PC-9 (cell line): ENCODE measurements at regions not wholly inside any gene's neighbourhood (a gene's known extent, or its start where the extent isn't known, plus 50 kb on each side); places are given as distances from the start of the nearest gene placed in this dataset.

Experiments used
- BruUV-seq: library from RNA; stranded (reverse); fragments of 400-500 nt; replicated peaks from 2 replicates; lab custom pipeline; 2021; lab: Mats Ljungman, UMichigan
- CTCF ChIA-PET: fragments of 300-600 bp; sonication (Branson Sonifier 250); formaldehyde crosslinking; loops from one replicate; lab custom pipeline; 2022; ENCODE audit warnings: antibody characterized with exemption; lab: Charles Lee
- POLR2A ChIA-PET: fragments of 300-600 bp; sonication (Branson Sonifier 250); formaldehyde crosslinking; loops from one replicate; lab custom pipeline; 2022; ENCODE audit warnings: antibody characterized with exemption; ENCODE audit not compliant: unreplicated experiment; lab: Charles Lee
- DNase-seq, 2 experiments: peaks; one replicate each; pipeline versions ENCODE4 v3.0.0 to v3.0.0-alpha.2; 2015 to 2022; ENCODE audit warnings: mixed read lengths in 1 of 2
- H2AFZ ChIP-seq: fragments of 200-600 bp; sonication (generic); 2 replicates; pipeline ENCODE4 v1.8.1; 2017; ENCODE audit warnings: antibody characterized with exemption
- H3F3A ChIP-seq: fragments of 200-600 bp; sonication (generic); 2 replicates; pipeline ENCODE4 v1.8.1; 2017; ENCODE audit warnings: antibody characterized with exemption, mild to moderate bottlenecking, low read depth; ENCODE audit not compliant: insufficient read depth
- H3K27ac ChIP-seq: fragments of 200-600 bp; sonication (generic); 2 replicates; pipeline ENCODE4 v1.6.1; 2016; ENCODE audit warnings: mixed run types
- H3K27me3 ChIP-seq: fragments of 200-600 bp; sonication (generic); 2 replicates; pipeline ENCODE4 v1.6.1; 2016; ENCODE audit warnings: low read depth, mixed run types; ENCODE audit not compliant: insufficient read depth
- H3K36me3 ChIP-seq: fragments of 200-600 bp; sonication (generic); 2 replicates; pipeline ENCODE4 v1.6.1; 2016; ENCODE audit warnings: low read depth, mixed run types
- H3K4me1 ChIP-seq: fragments of 200-600 bp; sonication (generic); replicated peaks from 2 replicates; pipeline ENCODE4 v1.6.1; 2016; ENCODE audit warnings: mixed run types; ENCODE audit not compliant: insufficient read depth
- H3K4me2 ChIP-seq: fragments of 200-600 bp; sonication (generic); 2 replicates; pipeline ENCODE4 v1.6.1; 2017; ENCODE audit warnings: mixed run types
- H3K4me3 ChIP-seq: fragments of 200-600 bp; sonication (generic); 2 replicates; pipeline ENCODE4 v1.6.1; 2016; ENCODE audit warnings: mixed run types
- H3K79me2 ChIP-seq: fragments of 200-600 bp; sonication (generic); 2 replicates; pipeline ENCODE4 v1.6.1; 2017; ENCODE audit warnings: low read depth, mixed run types
- H3K9me2 ChIP-seq: fragments of 200-600 bp; sonication (generic); 2 replicates; pipeline ENCODE4 v1.8.1; 2017; ENCODE audit warnings: mild to moderate bottlenecking; ENCODE audit not compliant: insufficient read depth
- H3K9me3 ChIP-seq: fragments of 200-600 bp; sonication (generic); 2 replicates; pipeline ENCODE4 v1.8.1; 2016; ENCODE audit warnings: low read depth; ENCODE audit not compliant: insufficient read depth
- H4K20me1 ChIP-seq: fragments of 200-600 bp; sonication (generic); 2 replicates; pipeline ENCODE4 v1.8.1; 2017; ENCODE audit not compliant: insufficient read depth
- EZH2 ChIP-seq: fragments of 200-600 bp; sonication (generic); IDR thresholded peaks from 2 replicates; pipeline ENCODE4 v1.8.0; 2017; ENCODE audit warnings: antibody characterized with exemption, low read depth
- intact Hi-C: fragments of 100-400 bp; cut with micrococcal nuclease; formaldehyde crosslinking; loops from one replicate; pipeline ENCODE4 v1.10.0; 2022; ENCODE audit not compliant: unreplicated experiment
- TF ChIP-seq, protein P1 (sequence below): fragments of 200-600 bp; sonication (generic); conservative IDR thresholded peaks from 2 replicates; pipeline ENCODE4 v1.6.1; 2017; ENCODE audit warnings: mixed run types, antibody characterized with exemption, mild to moderate bottlenecking, moderate library complexity

DNA sequence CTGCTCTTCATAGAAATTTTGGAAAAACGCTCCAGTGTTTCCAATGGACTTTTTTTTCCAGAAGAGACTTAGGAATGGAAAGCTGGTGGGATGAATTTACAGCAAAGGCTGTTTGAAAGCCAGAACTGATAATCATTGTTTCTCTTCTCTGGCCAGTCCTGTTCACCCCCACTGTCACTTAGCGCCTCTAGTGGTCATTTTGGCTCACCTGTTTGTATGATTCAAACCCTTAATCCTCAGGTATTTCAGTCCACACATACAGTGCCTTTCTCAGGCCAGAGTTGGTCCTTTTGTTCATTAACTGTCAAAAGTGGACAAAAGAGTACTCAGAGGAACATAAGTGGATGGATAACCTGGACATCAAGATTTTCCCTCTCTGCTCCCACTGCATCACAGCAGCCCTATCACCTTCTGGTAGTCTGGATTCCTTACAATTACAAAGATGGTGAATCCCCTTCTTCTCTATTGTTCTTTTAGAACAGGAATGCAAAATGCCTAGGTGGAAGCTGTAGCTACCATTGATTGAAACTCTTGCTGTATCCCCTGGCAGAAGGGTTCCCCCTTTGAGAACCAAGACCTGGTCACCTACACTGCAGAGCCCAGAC lies 177.6 kb upstream of the OLFM3 start:
- Histone ChIP-seq H3K27ac (no peak overlapping the region), H3K79me2 (no peaks in the 10 kb centered on the region), H3K4me1 (no peaks in the 10 kb centered on the region), H3K27me3 (no peaks in the 10 kb centered on the region), H3K36me3 (no peaks in the 10 kb centered on the region), H3F3A (no peaks in the 10 kb centered on the region), H3K4me3 (no peak overlapping the region), H4K20me1 (no peaks in the 10 kb centered on the region), H3K9me3 (no peaks in the 10 kb centered on the region), H2AFZ (no peak overlapping the region), H3K4me2 (no peak overlapping the region), H3K9me2 (0 out of 2 replicates have a peak, but pooled peaks cover 4% of the 10 kb centered on the region)
- POLR2A ChIA-PET, result no interaction called here
- intact Hi-C loops, result no loop called here
- TF ChIP-seq EZH2, result no peak
- TF ChIP-seq, protein P1, sequence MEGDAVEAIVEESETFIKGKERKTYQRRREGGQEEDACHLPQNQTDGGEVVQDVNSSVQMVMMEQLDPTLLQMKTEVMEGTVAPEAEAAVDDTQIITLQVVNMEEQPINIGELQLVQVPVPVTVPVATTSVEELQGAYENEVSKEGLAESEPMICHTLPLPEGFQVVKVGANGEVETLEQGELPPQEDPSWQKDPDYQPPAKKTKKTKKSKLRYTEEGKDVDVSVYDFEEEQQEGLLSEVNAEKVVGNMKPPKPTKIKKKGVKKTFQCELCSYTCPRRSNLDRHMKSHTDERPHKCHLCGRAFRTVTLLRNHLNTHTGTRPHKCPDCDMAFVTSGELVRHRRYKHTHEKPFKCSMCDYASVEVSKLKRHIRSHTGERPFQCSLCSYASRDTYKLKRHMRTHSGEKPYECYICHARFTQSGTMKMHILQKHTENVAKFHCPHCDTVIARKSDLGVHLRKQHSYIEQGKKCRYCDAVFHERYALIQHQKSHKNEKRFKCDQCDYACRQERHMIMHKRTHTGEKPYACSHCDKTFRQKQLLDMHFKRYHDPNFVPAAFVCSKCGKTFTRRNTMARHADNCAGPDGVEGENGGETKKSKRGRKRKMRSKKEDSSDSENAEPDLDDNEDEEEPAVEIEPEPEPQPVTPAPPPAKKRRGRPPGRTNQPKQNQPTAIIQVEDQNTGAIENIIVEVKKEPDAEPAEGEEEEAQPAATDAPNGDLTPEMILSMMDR, result peak; percentile 78
- no peak for DNase-seq
- no TSS peak for BruUV-seq
- CTCF ChIA-PET, result no interaction called here

DNA sequence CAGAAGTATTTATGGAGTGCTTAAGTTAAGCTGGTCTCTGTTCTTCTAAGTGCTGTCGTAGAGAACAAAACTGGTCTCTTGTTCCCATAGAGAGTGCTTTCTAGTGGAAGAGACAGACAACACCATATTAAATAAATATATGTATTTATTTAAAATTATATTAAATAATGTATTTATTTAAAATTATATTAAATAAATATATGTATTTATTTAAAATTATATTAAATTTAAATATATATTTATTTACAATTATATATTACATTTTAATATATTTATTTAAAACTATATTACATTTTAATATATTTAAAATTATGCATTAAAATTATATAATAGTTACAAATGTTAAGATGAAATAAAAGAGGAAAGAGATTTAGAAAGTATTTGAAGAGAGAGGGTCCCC lies 175.5 kb upstream of the OLFM3 start:
- Histone ChIP-seq H4K20me1 (no peaks in the 10 kb centered on the region), H3K4me2 (no peak overlapping the region), H3K79me2 (no peaks in the 10 kb centered on the region), H3K9me2 (0 out of 2 replicates have a peak, but pooled peaks cover 4% of the 10 kb centered on the region), H3F3A (no peaks in the 10 kb centered on the region), H3K27ac (no peak overlapping the region), H3K4me1 (no peaks in the 10 kb centered on the region), H3K27me3 (no peaks in the 10 kb centered on the region), H2AFZ (no peak overlapping the region), H3K36me3 (no peaks in the 10 kb centered on the region), H3K9me3 (no peaks in the 10 kb centered on the region), H3K4me3 (no peak overlapping the region)
- CTCF ChIA-PET, result no interaction called here
- no TSS peak for BruUV-seq
- DNase-seq, result no peak
- POLR2A ChIA-PET, result no interaction called here
- intact Hi-C loops, result no loop called here
- TF ChIP-seq EZH2, result no peak
- TF ChIP-seq, protein P1, result no peak

DNA sequence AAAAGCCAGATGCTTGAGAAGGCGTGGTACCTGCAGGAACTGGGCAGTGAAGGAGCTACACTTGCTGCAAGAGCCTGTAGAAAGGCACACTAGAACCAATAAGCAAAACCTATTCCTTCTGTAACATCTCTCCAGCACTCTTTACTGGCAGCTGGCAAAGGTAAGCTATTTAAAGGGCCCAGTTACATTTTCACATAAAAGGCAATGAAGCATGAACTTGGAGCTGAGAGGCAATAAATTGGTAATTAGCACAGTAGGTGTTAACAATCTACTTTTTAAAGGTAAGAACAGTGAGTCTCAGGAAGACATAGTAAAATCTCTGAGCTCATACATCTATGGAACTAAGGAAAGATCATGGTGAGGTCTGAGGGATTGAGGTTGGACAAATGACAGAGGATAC lies 167.1 kb upstream of the OLFM3 start:
- no peaks in the 10 kb centered on the region for H3K79me2 ChIP-seq
- no peak overlapping the region for H3K27ac ChIP-seq
- H3K27me3 ChIP-seq, result no peaks in the 10 kb centered on the region
- H3K4me1 ChIP-seq, result no peaks in the 10 kb centered on the region
- ChIA-PET POLR2A (no interaction called here), CTCF (no interaction called here)
- no peak overlapping the region for H3K4me3 ChIP-seq
- DNase-seq, result no peak
- H3K9me3 ChIP-seq, result no peaks in the 10 kb centered on the region
- no peaks in the 10 kb centered on the region for H3F3A ChIP-seq
- no peaks in the 10 kb centered on the region; the same call in 1 of the 2 replicates for H3K9me2 ChIP-seq
- no peak overlapping the region for H2AFZ ChIP-seq
- H3K4me2 ChIP-seq, result no peak overlapping the region
- no peaks in the 10 kb centered on the region for H4K20me1 ChIP-seq
- no peak for TF ChIP-seq EZH2
- TF ChIP-seq, protein P1, result no peak
- intact Hi-C loops, result no loop called here
- no peaks in the 10 kb centered on the region for H3K36me3 ChIP-seq
- no TSS peak for BruUV-seq
